Body of pancreas (tissue), 4 donors: ENCODE measurements at regions not wholly inside any gene's neighbourhood (a gene's known extent, or its start where the extent isn't known, plus 50 kb on each side); places are given as distances from the start of the nearest gene placed in this dataset.

Source experiments
- ATAC-seq: fragments of 150-250 bp; one replicate; pipeline ENCODE4 v1.9.1; 2016
- DNase-seq, 4 donors: peaks; one replicate each; pipeline ENCODE4 v3.0.0-alpha.2; 2019
- H3K27ac ChIP-seq, 4 donors: fragments of 200-600 bp; sonication (generic); 1 replicate in 3 of 4; 2 replicates in 1 of 4; pipeline versions ENCODE4 v1.5.1 to v1.6.1; 2016 to 2019; ENCODE audit warnings: mild to moderate bottlenecking in 1 of 4, mixed read lengths in 1 of 4, moderate library complexity in 1 of 4
- H3K27me3 ChIP-seq, 2 donors: fragments of 200-600 bp; sonication (generic); one replicate each; pipeline ENCODE4 v1.6.0; 2016; ENCODE audit warnings: mild to moderate bottlenecking in 1 of 2
- H3K36me3 ChIP-seq, 2 donors: fragments of 200-600 bp; sonication (generic); replicated peaks in 1 of 2; 2 replicates each; pipeline ENCODE4 v1.5.1; 2016; ENCODE audit warnings: low read depth in 2 of 2; ENCODE audit not compliant: insufficient read depth in 1 of 2
- H3K4me1 ChIP-seq: fragments of 200-600 bp; sonication (generic); one replicate; pipeline ENCODE4 v1.6.0; 2016
- H3K4me3 ChIP-seq, 2 donors: fragments of 200-600 bp; sonication (generic); 1 replicate in 1 of 2; 2 replicates in 1 of 2; pipeline ENCODE4 v1.5.1; 2016 to 2019
- H3K9me3 ChIP-seq, 3 donors: fragments of 200-600 bp; sonication (generic); 1 replicate in 2 of 3; 2 replicates in 1 of 3; pipeline ENCODE4 v1.5.1; 2016
- POLR2A ChIP-seq, 3 donors: fragments of 450-650 bp; IDR thresholded peaks; one replicate each; pipeline ENCODE4 v1.6.1; 2016; ENCODE audit warnings: antibody characterized with exemption in 3 of 3, mild to moderate bottlenecking in 2 of 3
- WGBS, 2 donors: methylation state at CpG; one replicate each; pipeline ENCODE4 v1.1.5; 2017; 5-methylcytosine and 5-hydroxymethylcytosine counted together
- intact Hi-C: fragments of 100-400 bp; cut with DNase I; formaldehyde crosslinking; loops from one replicate; pipeline ENCODE4 v1.15.1; 2023
- TF ChIP-seq, protein P1 (sequence below), 7 experiments: fragments of 450-650 bp in 4 of 7; fragments of 200-600 bp in 3 of 7; sonication (generic) in 3 of 7; IDR thresholded peaks; one replicate each; pipeline ENCODE4 v1.5.1; 2016 to 2019; ENCODE audit warnings: antibody characterized with exemption in 7 of 7

DNA sequence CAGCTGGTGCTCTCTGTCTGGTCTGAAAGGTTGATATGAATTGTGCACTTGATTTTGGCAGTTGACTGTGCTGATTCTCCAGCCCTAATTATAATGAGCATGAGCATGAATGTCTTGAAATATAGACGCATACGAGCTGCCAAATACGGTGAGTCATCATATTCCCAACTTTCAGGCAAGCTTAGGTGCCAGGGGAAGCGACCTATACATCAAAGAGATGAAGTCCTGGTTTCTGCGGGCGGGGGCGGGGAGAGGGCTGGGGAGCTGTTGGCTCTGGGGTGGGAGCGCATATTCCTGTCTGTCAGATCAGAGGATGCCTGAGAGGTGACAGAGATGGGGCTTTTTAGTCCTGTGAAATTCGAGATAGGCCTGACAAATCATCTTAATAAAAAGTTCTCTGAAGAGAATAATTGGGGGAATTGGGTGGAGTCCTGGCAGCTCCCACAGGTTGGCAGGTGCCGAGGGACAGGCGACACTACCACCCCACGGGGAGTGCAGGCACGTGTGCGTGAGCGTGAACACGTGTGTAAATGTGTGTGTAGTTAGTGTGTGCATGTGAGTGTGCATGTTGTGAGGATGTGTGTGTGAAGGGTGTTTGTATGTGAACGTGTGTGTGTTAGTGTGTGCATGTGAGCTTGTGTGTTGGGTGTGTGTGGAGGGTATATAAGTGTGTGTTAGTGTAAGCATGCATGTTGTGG lies 865.3 kb downstream of the TBC1D22A start:
- Histone ChIP-seq H3K36me3 (no peaks in the 10 kb centered on the region), H3K9me3 (no peaks in the 10 kb centered on the region), H3K27me3 (no peaks in the 10 kb centered on the region), H3K4me3 (no peak overlapping the region), H3K27ac (no peak overlapping the region), H3K4me1 (no peaks in the 10 kb centered on the region)
- no peak for ATAC-seq
- 48 to 59% methylated on average over 17 of the region's 17 CpGs for WGBS, 2 donors
- no peak for DNase-seq
- intact Hi-C loops = no loop called here
- no peak for TF ChIP-seq POLR2A (IDR thresholded peaks at IDR 0.05)
- TF ChIP-seq, protein P1, sequence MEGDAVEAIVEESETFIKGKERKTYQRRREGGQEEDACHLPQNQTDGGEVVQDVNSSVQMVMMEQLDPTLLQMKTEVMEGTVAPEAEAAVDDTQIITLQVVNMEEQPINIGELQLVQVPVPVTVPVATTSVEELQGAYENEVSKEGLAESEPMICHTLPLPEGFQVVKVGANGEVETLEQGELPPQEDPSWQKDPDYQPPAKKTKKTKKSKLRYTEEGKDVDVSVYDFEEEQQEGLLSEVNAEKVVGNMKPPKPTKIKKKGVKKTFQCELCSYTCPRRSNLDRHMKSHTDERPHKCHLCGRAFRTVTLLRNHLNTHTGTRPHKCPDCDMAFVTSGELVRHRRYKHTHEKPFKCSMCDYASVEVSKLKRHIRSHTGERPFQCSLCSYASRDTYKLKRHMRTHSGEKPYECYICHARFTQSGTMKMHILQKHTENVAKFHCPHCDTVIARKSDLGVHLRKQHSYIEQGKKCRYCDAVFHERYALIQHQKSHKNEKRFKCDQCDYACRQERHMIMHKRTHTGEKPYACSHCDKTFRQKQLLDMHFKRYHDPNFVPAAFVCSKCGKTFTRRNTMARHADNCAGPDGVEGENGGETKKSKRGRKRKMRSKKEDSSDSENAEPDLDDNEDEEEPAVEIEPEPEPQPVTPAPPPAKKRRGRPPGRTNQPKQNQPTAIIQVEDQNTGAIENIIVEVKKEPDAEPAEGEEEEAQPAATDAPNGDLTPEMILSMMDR (IDR thresholded peaks at IDR 0.05) = no peak

DNA sequence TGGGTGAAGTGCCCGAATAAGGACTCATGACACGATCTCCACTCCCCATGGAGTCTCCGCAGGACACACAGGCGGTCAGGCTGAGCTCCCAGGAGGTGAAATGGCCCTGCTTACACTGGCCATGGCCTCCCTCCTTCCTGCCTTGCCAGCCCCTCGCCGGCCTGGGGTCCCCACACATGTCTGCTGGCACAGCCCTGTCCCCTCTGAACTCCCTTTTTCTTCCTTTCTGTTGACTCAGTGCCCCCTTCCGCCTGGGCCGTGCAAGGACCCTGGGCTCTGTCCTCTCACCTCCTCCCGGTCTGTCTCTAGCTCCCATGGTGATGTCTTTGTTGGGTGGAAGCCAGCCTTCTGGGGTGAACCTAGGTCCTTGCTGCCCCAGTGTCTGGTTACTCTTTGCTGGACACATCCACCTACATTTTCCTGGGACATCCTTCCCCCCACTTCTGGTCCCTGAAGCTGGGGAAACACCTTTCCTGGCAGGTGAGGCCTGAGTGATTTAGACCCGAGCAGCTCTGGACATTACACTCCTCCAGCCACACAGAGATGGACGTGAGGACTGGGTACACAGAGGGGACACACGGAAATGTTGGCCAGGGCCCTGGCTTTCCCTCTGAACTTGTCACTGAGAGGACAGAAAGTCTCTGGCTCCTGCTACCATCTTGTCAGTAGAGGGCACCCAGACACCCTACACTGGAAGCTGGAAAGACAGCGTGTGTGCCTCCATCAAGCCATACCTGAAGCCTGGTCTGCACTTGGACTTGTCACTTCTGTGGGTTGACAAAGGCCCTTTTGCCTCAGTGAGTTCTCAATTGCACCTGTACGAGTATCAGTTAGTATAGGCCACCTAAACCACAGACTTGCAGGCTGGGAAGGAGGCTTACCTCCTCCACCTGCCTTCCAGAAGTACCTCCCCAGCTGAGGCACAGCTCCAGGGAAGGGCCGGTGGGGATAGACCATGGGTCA lies 864.3 kb downstream of the TBC1D22A start:
- intact Hi-C loops = no loop called here
- no peak overlapping the region for H3K4me3 ChIP-seq
- no peaks in the 10 kb centered on the region for H3K36me3 ChIP-seq
- no peaks in the 10 kb centered on the region for H3K9me3 ChIP-seq
- ATAC-seq (no peak), DNase-seq (no peak)
- no peaks in the 10 kb centered on the region for H3K4me1 ChIP-seq
- H3K27me3 ChIP-seq = peaks cover 0 to 3% of the 10 kb centered on the region in 2 donors
- TF ChIP-seq, protein P1 (IDR thresholded peaks at IDR 0.05) = no peak
- WGBS, 2 donors = 58 to 59% methylated on average over 14 to 15 of the region's 15 CpGs
- H3K27ac ChIP-seq = no peak overlapping the region

DNA sequence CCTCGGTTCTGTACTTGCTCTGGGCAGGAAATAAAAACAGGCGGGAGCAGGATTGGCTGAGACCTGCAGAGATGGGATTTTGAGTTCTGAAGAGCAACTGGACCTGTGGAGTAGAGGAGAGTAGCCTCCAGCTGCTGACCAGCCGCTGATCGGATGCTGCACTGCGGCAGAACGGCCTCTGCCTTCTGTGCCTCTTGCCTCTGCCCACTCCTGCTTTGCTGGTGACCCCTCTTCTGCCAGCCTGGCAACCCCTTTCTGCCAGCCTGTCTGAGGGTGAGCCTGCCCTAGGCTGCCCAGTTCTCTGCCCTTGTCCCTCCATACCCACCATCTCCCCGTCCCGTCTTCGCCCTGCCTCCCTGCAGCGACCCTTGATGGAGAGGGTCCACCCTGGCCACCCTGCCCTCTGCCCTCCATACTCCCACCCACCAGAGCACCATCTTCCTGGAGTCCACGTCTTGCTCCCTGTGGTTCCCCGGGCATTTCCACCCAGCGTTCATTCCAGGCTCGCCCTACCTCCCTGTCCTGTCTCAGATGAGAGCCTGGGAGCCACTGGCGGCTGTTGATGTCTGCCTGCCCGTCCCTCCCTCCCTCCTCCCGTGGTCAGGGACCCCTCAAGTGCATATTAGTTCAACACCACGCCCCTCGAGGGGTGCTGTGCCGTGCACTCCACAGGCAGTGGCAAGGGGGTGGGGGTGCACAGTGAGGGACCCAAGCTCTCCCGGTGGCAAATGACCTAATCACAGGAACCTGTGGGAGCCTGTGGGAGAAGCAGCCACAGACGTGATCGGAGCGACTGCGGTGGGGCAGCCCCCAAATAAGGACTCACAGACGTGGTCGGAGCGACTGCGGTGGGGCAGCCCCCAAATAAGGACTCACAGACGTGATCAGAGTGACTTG lies 863.3 kb downstream of the TBC1D22A start:
- peaks cover 0 to 3% of the 10 kb centered on the region in 2 donors for H3K27me3 ChIP-seq
- H3K36me3 ChIP-seq = no peaks in the 10 kb centered on the region

DNA sequence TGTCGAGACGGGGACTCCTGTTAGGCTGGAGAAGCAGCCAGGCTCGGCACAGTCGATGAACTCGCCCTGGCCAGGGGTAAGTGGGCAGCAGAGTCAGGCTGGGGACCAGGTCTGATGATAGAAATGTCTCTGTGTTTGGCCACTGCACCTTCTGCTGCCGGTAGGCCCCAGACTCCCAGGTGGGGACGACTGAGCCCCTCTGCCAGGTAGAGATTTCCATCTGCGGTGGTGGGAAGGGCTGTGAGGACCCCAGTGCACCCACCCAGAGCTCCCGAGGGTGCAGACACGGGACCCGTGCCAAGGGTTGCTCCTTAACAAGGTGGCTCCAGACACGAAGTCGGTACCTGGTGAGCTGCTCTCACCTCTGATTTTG lies 862.5 kb downstream of the TBC1D22A start:
- Histone ChIP-seq H3K4me3 (no peak overlapping the region), H3K27ac (no peak overlapping the region), H3K4me1 (no peaks in the 10 kb centered on the region), H3K27me3 (peaks cover 0 to 3% of the 10 kb centered on the region in 2 donors), H3K9me3 (no peaks in the 10 kb centered on the region), H3K36me3 (no peaks in the 10 kb centered on the region)
- ATAC-seq (no peak), DNase-seq (no peak)
- intact Hi-C loops = no loop called here
- TF ChIP-seq POLR2A (IDR thresholded peaks at IDR 0.05) = no peak
- TF ChIP-seq, protein P1 (IDR thresholded peaks at IDR 0.05) = no peak
- 56 to 59% methylated on average over 6 to 13 of the region's 13 CpGs for WGBS, 2 donors

More for the DNA sequence above, 863.3 kb downstream of the TBC1D22A start:
- ATAC-seq = no peak
- Histone ChIP-seq H3K9me3 (no peaks in the 10 kb centered on the region), H3K4me3 (no peak overlapping the region), H3K4me1 (no peaks in the 10 kb centered on the region), H3K27ac (no peak overlapping the region)
- 61 to 64% methylated on average over 20 to 30 of the region's 30 CpGs for WGBS, 2 donors
- DNase-seq = no peak
- intact Hi-C loops = no loop called here
- TF ChIP-seq, protein P1 (IDR thresholded peaks at IDR 0.05) = no peak
- TF ChIP-seq POLR2A (IDR thresholded peaks at IDR 0.05) = no peak
